ENCODE measurements at regions not wholly inside any gene's neighbourhood (a gene's known extent, or its start where the extent isn't known, plus 50 kb on each side); places are given as distances from the start of the nearest gene placed in this dataset.

GRCh38 chr10:6654571-6654970 is 74.5 kb upstream of the PRKCQ start:
- no peak for DNase-seq (ENCODE audit: low read depth)
- TF ChIP-seq CTCF (conservative IDR thresholded peaks at IDR 0.05; ENCODE audit: low read depth, low read length), result no peak

GRCh38 chr10:6650586-6650985 is 70.5 kb upstream of the PRKCQ start:
- DNase-seq (ENCODE audit: low read depth), result no peak
- no peak overlapping the region for H3K4me3 ChIP-seq (ENCODE audit: low read depth, low read length)
- TF ChIP-seq CTCF (conservative IDR thresholded peaks at IDR 0.05; ENCODE audit: low read depth, low read length), result no peak

More at GRCh38 chr10:6654571-6654970, 74.5 kb upstream of the PRKCQ start:
- no peak overlapping the region for H3K4me3 ChIP-seq (ENCODE audit: low read depth, low read length)

- no peak overlapping the region for H3K4me3 ChIP-seq (ENCODE audit: low read depth, low read length)
- no peak for TF ChIP-seq CTCF (conservative IDR thresholded peaks at IDR 0.05; ENCODE audit: low read depth, low read length)
- DNase-seq (ENCODE audit: low read depth), result no peak
Observed at GRCh38 chr10:6649903-6650302, 69.8 kb upstream of the PRKCQ start.

GRCh38 chr10:6648894-6649720 is 69.0 kb upstream of the PRKCQ start:
- no peak for TF ChIP-seq CTCF (conservative IDR thresholded peaks at IDR 0.05; ENCODE audit: low read depth, low read length)
- no peak overlapping the region for H3K4me3 ChIP-seq (ENCODE audit: low read depth, low read length)
- no peak for DNase-seq (ENCODE audit: low read depth)

GRCh38 chr10:6647811-6648526 is 67.9 kb upstream of the PRKCQ start:
- no peak overlapping the region for H3K4me3 ChIP-seq (ENCODE audit: low read depth, low read length)
- peak; percentile 66 for TF ChIP-seq CTCF (conservative IDR thresholded peaks at IDR 0.05; ENCODE audit: low read depth, low read length)
- DNase-seq (ENCODE audit: low read depth), result peak; percentile 17

- no peak for DNase-seq (ENCODE audit: low read depth)
- no peak for TF ChIP-seq CTCF (conservative IDR thresholded peaks at IDR 0.05; ENCODE audit: low read depth, low read length)
Observed at GRCh38 chr10:6643962-6644361, 63.9 kb upstream of the PRKCQ start.

More at GRCh38 chr10:6643962-6644361, 63.9 kb upstream of the PRKCQ start:
- no peak overlapping the region for H3K4me3 ChIP-seq (ENCODE audit: low read depth, low read length)
